ENCODE measurements at regions not wholly inside any gene's neighbourhood (a gene's known extent, or its start where the extent isn't known, plus 50 kb on each side); places are given as distances from the start of the nearest gene placed in this dataset.

DNA sequence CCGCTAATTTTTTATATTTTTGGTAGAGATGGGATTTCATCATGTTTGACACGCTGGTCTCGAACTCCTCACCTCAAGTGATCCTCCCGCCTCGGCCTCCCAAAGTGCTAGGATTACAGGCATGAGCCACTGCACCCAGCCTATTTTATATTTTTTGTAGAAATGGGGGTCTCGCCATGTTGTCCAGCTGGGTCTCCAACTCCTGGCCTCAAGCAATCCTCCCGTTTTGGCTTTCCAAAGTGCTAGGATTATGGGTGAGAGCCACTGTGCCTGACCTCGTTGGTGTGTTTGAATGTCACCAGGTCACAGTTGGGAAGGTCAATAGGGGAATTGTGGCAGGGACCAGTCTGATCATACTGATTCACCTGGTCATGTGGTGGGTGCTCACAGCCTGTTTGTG lies 56.7 kb upstream of the NKD1 start:
- TF ChIP-seq, protein P1, sequence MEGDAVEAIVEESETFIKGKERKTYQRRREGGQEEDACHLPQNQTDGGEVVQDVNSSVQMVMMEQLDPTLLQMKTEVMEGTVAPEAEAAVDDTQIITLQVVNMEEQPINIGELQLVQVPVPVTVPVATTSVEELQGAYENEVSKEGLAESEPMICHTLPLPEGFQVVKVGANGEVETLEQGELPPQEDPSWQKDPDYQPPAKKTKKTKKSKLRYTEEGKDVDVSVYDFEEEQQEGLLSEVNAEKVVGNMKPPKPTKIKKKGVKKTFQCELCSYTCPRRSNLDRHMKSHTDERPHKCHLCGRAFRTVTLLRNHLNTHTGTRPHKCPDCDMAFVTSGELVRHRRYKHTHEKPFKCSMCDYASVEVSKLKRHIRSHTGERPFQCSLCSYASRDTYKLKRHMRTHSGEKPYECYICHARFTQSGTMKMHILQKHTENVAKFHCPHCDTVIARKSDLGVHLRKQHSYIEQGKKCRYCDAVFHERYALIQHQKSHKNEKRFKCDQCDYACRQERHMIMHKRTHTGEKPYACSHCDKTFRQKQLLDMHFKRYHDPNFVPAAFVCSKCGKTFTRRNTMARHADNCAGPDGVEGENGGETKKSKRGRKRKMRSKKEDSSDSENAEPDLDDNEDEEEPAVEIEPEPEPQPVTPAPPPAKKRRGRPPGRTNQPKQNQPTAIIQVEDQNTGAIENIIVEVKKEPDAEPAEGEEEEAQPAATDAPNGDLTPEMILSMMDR (IDR thresholded peaks at IDR 0.05): no peak
- no peak for TF ChIP-seq POLR2A (IDR thresholded peaks at IDR 0.05)
